ENCODE measurements at regions not wholly inside any gene's neighbourhood (a gene's known extent, or its start where the extent isn't known, plus 50 kb on each side); places are given as distances from the start of the nearest gene placed in this dataset.

- TF ChIP-seq CTCF (IDR thresholded peaks at IDR 0.05) (no peak), EP300 (IDR thresholded peaks at IDR 0.05) (no peak)
These were observed 421.0 kb downstream of the ADGRL2 start for GRCh38 chr1:82221721-82222120.
